ENCODE measurements at regions not wholly inside any gene's neighbourhood (a gene's known extent, or its start where the extent isn't known, plus 50 kb on each side); places are given as distances from the start of the nearest gene placed in this dataset.
"Not testable (repeated sequence)": the region's sequence is repeated elsewhere in the genome, so short reads cannot be mapped to it uniquely, and the experiment has no call there.

- no peak for DNase-seq (ENCODE audit: low read depth in 1 of 2, low spot score in 1 of 2)
Observed at GRCh38 chr6:15096894-15097837, 148.7 kb upstream of the JARID2 start.

GRCh38 chr6:15101130-15101529 lies 144.7 kb upstream of the JARID2 start:
- no peak for DNase-seq (ENCODE audit: low read depth in 1 of 2, low spot score in 1 of 2)

- DNase-seq (ENCODE audit: low read depth in 1 of 2, low spot score in 1 of 2) = no peak
Observed at GRCh38 chr6:15102241-15102640, 143.6 kb upstream of the JARID2 start.

- DNase-seq (ENCODE audit: low read depth in 1 of 2, low spot score in 1 of 2) = no peak
Observed at GRCh38 chr6:15106958-15107643, 138.8 kb upstream of the JARID2 start.

GRCh38 chr6:15107644-15108382 lies 138.1 kb upstream of the JARID2 start:
- DNase-seq (ENCODE audit: low read depth in 1 of 2, low spot score in 1 of 2) = no peak

- DNase-seq (ENCODE audit: low read depth in 1 of 2, low spot score in 1 of 2) = no peak
Observed at GRCh38 chr6:15108383-15108715, 137.5 kb upstream of the JARID2 start.

GRCh38 chr6:15109338-15110090 lies 136.4 kb upstream of the JARID2 start:
- no peak for DNase-seq (ENCODE audit: low read depth in 1 of 2, low spot score in 1 of 2)

- DNase-seq (ENCODE audit: low read depth in 1 of 2, low spot score in 1 of 2) = no peak
Observed at GRCh38 chr6:15110726-15111354, 135.0 kb upstream of the JARID2 start.

GRCh38 chr6:15111576-15111975 lies 134.3 kb upstream of the JARID2 start:
- not testable (repeated sequence) for DNase-seq (ENCODE audit: low read depth in 1 of 2, low spot score in 1 of 2)

- no peak for DNase-seq (ENCODE audit: low read depth in 1 of 2, low spot score in 1 of 2)
Observed at GRCh38 chr6:15113587-15113986, 132.3 kb upstream of the JARID2 start.

GRCh38 chr6:15114061-15114460 lies 131.8 kb upstream of the JARID2 start:
- no peak for DNase-seq (ENCODE audit: low read depth in 1 of 2, low spot score in 1 of 2)

- DNase-seq (ENCODE audit: low read depth in 1 of 2, low spot score in 1 of 2) = no peak
Observed at GRCh38 chr6:15116889-15117288, 129.0 kb upstream of the JARID2 start.

- DNase-seq (ENCODE audit: low read depth in 1 of 2, low spot score in 1 of 2) = no peak
Observed at GRCh38 chr6:15121443-15121842, 124.4 kb upstream of the JARID2 start.

- DNase-seq (ENCODE audit: low read depth in 1 of 2, low spot score in 1 of 2) = no peak
Observed at GRCh38 chr6:15121977-15122550, 123.8 kb upstream of the JARID2 start.

GRCh38 chr6:15129887-15130286 lies 116.0 kb upstream of the JARID2 start:
- no peak for DNase-seq (ENCODE audit: low read depth in 1 of 2, low spot score in 1 of 2)

GRCh38 chr6:15131234-15131633 lies 114.6 kb upstream of the JARID2 start:
- DNase-seq (ENCODE audit: low read depth in 1 of 2, low spot score in 1 of 2) = no peak

- no peak for DNase-seq (ENCODE audit: low read depth in 1 of 2, low spot score in 1 of 2)
Observed at GRCh38 chr6:15131651-15132061, 114.2 kb upstream of the JARID2 start.

GRCh38 chr6:15132167-15132566 lies 113.7 kb upstream of the JARID2 start:
- no peak for DNase-seq (ENCODE audit: low read depth in 1 of 2, low spot score in 1 of 2)

- DNase-seq (ENCODE audit: low read depth in 1 of 2, low spot score in 1 of 2) = no peak
Observed at GRCh38 chr6:15132854-15133670, 112.8 kb upstream of the JARID2 start.

All from stimulated activated CD4-positive, alpha-beta T cell treated with anti-CD3 and anti-CD28 coated beads, Interleukin-15, amount 100 ng/mL, for 1 hour (primary cell).